Testis (tissue), 2 donors: ENCODE measurements at regions not wholly inside any gene's neighbourhood (a gene's known extent, or its start where the extent isn't known, plus 50 kb on each side); places are given as distances from the start of the nearest gene placed in this dataset.

Source experiments
- DNase-seq: peaks from one replicate; pipeline ENCODE4 v3.0.0-alpha.2; 2019
- H3K27ac ChIP-seq, 2 donors: fragments of 200-600 bp; sonication (generic); one replicate each; pipeline ENCODE4 v1.5.1; 2019
- H3K27me3 ChIP-seq: fragments of 200-600 bp; sonication (generic); one replicate; pipeline ENCODE4 v1.5.1; 2019
- H3K36me3 ChIP-seq: fragments of 200-600 bp; sonication (generic); one replicate; pipeline ENCODE4 v1.5.1; 2017; ENCODE audit warnings: low read depth; ENCODE audit errors: missing control alignments
- H3K4me1 ChIP-seq: fragments of 200-600 bp; sonication (generic); one replicate; pipeline ENCODE4 v1.5.1; 2019
- H3K4me3 ChIP-seq, 2 donors: fragments of 200-600 bp; sonication (generic); one replicate each; pipeline ENCODE4 v1.5.1; 2017 to 2019
- H3K9me3 ChIP-seq: fragments of 200-600 bp; sonication (generic); one replicate; pipeline ENCODE4 v1.5.1; 2017
- CTCF ChIP-seq, 3 experiments: fragments of 450-650 bp in 2 of 3; fragments of 200-600 bp in 1 of 3; sonication (generic) in 1 of 3; IDR thresholded peaks; one replicate each; pipeline ENCODE4 v1.5.1; 2016 to 2019; ENCODE audit warnings: antibody characterized with exemption in 3 of 3, mild to moderate bottlenecking in 2 of 3, moderate library complexity in 1 of 3
- POLR2A ChIP-seq: fragments of 450-650 bp; IDR thresholded peaks from one replicate; pipeline ENCODE4 v1.6.1; 2017; ENCODE audit warnings: antibody characterized with exemption, mild to moderate bottlenecking, moderate library complexity
- WGBS, 2 donors: methylation state at CpG; one replicate each; pipeline ENCODE4 v1.1.5; 2018; 5-methylcytosine and 5-hydroxymethylcytosine counted together
- intact Hi-C: fragments of 100-400 bp; cut with DNase I; formaldehyde crosslinking; loops from one replicate; pipeline ENCODE4 v1.15.1; 2023; ENCODE audit warnings: low total_unique reads

- H3K36me3 ChIP-seq = no peaks in the 10 kb centered on the region
- H3K4me1 ChIP-seq = no peaks in the 10 kb centered on the region
- H3K9me3 ChIP-seq = no peaks in the 10 kb centered on the region
- 37 to 49% methylated on average over 11 of the region's 11 CpGs for WGBS, 2 donors
- DNase-seq = no peak
- TF ChIP-seq POLR2A (no peak), CTCF (IDR thresholded peaks at IDR 0.05) (no peak)
- no peak overlapping the region for H3K27ac ChIP-seq
- H3K27me3 ChIP-seq = no peaks in the 10 kb centered on the region
- H3K4me3 ChIP-seq = no peak overlapping the region
- intact Hi-C loops = no loop called here
These were observed 88.6 kb downstream of the LINC00237 start for GRCh38 chr20:21017528-21018085.

GRCh38 chr20:21016751-21017150 is 89.4 kb downstream of the LINC00237 start:
- no peak overlapping the region for H3K27ac ChIP-seq
- intact Hi-C loops = no loop called here
- H3K4me1 ChIP-seq = no peaks in the 10 kb centered on the region
- H3K27me3 ChIP-seq = no peaks in the 10 kb centered on the region
- H3K4me3 ChIP-seq = no peak overlapping the region
- no peak for DNase-seq
- TF ChIP-seq POLR2A (no peak), CTCF (IDR thresholded peaks at IDR 0.05) (no peak)
- H3K36me3 ChIP-seq = no peaks in the 10 kb centered on the region
- WGBS, 2 donors = 39% methylated on average over 3 of the region's 3 CpGs
- no peaks in the 10 kb centered on the region for H3K9me3 ChIP-seq

GRCh38 chr20:21014528-21014927 is 91.6 kb downstream of the LINC00237 start:
- no peaks in the 10 kb centered on the region for H3K36me3 ChIP-seq
- H3K4me3 ChIP-seq = no peak overlapping the region
- no peaks in the 10 kb centered on the region for H3K27me3 ChIP-seq
- no peaks in the 10 kb centered on the region for H3K9me3 ChIP-seq
- H3K27ac ChIP-seq = no peak overlapping the region
- TF ChIP-seq CTCF (IDR thresholded peaks at IDR 0.05) = no peak
- no peak for TF ChIP-seq POLR2A
- WGBS, 2 donors = 81 to 83% methylated on average over 1 of the region's 1 CpG
- intact Hi-C loops = no loop called here
- H3K4me1 ChIP-seq = no peaks in the 10 kb centered on the region
- no peak for DNase-seq

- TF ChIP-seq POLR2A (no peak), CTCF (IDR thresholded peaks at IDR 0.05) (no peak)
- no peak overlapping the region for H3K4me3 ChIP-seq
- intact Hi-C loops = no loop called here
- H3K36me3 ChIP-seq = no peaks in the 10 kb centered on the region
- H3K27me3 ChIP-seq = no peaks in the 10 kb centered on the region
- no peak for DNase-seq
- no peak overlapping the region for H3K27ac ChIP-seq
- 86 to 87% methylated on average over 7 of the region's 7 CpGs for WGBS, 2 donors
- H3K9me3 ChIP-seq = no peaks in the 10 kb centered on the region
- H3K4me1 ChIP-seq = no peaks in the 10 kb centered on the region
These were observed 97.2 kb downstream of the LINC00237 start for GRCh38 chr20:21008951-21009350.

- intact Hi-C loops = no loop called here
- H3K27me3 ChIP-seq = no peaks in the 10 kb centered on the region
- TF ChIP-seq POLR2A (no peak), CTCF (IDR thresholded peaks at IDR 0.05) (no peak)
- no peaks in the 10 kb centered on the region for H3K4me1 ChIP-seq
- DNase-seq = no peak
- H3K9me3 ChIP-seq = no peaks in the 10 kb centered on the region
- H3K27ac ChIP-seq = no peak overlapping the region
- H3K4me3 ChIP-seq = no peak overlapping the region
- no peaks in the 10 kb centered on the region for H3K36me3 ChIP-seq
These were observed 99.5 kb downstream of the LINC00237 start for GRCh38 chr20:21006611-21007010.
